Left hindlimb (tissue), 1 donor: ENCODE measurements at regions not wholly inside any gene's neighbourhood (a gene's known extent, or its start where the extent isn't known, plus 50 kb on each side); places are given as distances from the start of the nearest gene placed in this dataset.
A peak's percentile ranks its signal among the peaks of the same experiment; 100 is the strongest.

Experiments used
- DNase-seq: peaks from one replicate; pipeline ENCODE4 v3.0.0-alpha.2; 2018

- DNase-seq = no peak
These were observed 143.1 kb upstream of the PELI1 start for GRCh38 chr2:64287202-64287740.

GRCh38 chr2:64288321-64289193, 144.3 kb upstream of the PELI1 start:
- peak; percentile 70 for DNase-seq

GRCh38 chr2:64289251-64289650, 145.0 kb upstream of the PELI1 start:
- DNase-seq = no peak

- DNase-seq = no peak
These were observed 145.5 kb upstream of the PELI1 start for GRCh38 chr2:64289737-64290136.

GRCh38 chr2:64291181-64291580, 147.0 kb upstream of the PELI1 start:
- DNase-seq = no peak

- DNase-seq = no peak
These were observed 151.3 kb upstream of the PELI1 start for GRCh38 chr2:64295326-64296139.

- DNase-seq = no peak
These were observed 151.9 kb upstream of the PELI1 start for GRCh38 chr2:64296140-64296480.

GRCh38 chr2:64296695-64297346, 152.6 kb upstream of the PELI1 start:
- no peak for DNase-seq

- DNase-seq = no peak
These were observed 153.9 kb upstream of the PELI1 start for GRCh38 chr2:64298161-64298560.

- no peak for DNase-seq
These were observed 153.9 kb upstream of the LGALSL start for GRCh38 chr2:64300066-64300465.

GRCh38 chr2:64303250-64303649, 150.7 kb upstream of the LGALSL start:
- no peak for DNase-seq

GRCh38 chr2:64307421-64307820, 146.5 kb upstream of the LGALSL start:
- DNase-seq = no peak

- DNase-seq = no peak
These were observed 142.6 kb upstream of the LGALSL start for GRCh38 chr2:64311191-64311910.

GRCh38 chr2:64311948-64312621, 141.9 kb upstream of the LGALSL start:
- peak; percentile 90 for DNase-seq

- no peak for DNase-seq
These were observed 141.2 kb upstream of the LGALSL start for GRCh38 chr2:64312622-64313397.

- no peak for DNase-seq
These were observed 140.6 kb upstream of the LGALSL start for GRCh38 chr2:64313398-64313723.

- DNase-seq = no peak
These were observed 138.5 kb upstream of the LGALSL start for GRCh38 chr2:64315291-64315960.

- DNase-seq = no peak
These were observed 136.1 kb upstream of the LGALSL start for GRCh38 chr2:64317707-64318475.

GRCh38 chr2:64318476-64318748, 135.6 kb upstream of the LGALSL start:
- DNase-seq = no peak

- no peak for DNase-seq
These were observed 134.1 kb upstream of the LGALSL start for GRCh38 chr2:64319896-64320295.
